DND-41 (cell line): ENCODE measurements at regions not wholly inside any gene's neighbourhood (a gene's known extent, or its start where the extent isn't known, plus 50 kb on each side); places are given as distances from the start of the nearest gene placed in this dataset.

Source experiments
- EZH2 ChIP-seq: IDR thresholded peaks from 3 replicates; pipeline ENCODE4 v1.6.1; 2012; ENCODE audit warnings: borderline replicate concordance, low read depth, mild to moderate bottlenecking, moderate library complexity, low read length, inconsistent platforms; ENCODE audit not compliant: severe bottlenecking
- TF ChIP-seq, protein P1 (sequence below): IDR thresholded peaks from 2 replicates; pipeline ENCODE4 v1.5.1; 2012; ENCODE audit warnings: borderline replicate concordance, low read length, moderate library complexity, mild to moderate bottlenecking; ENCODE audit not compliant: poor library complexity, severe bottlenecking; ENCODE audit errors: extremely low read depth

DNA sequence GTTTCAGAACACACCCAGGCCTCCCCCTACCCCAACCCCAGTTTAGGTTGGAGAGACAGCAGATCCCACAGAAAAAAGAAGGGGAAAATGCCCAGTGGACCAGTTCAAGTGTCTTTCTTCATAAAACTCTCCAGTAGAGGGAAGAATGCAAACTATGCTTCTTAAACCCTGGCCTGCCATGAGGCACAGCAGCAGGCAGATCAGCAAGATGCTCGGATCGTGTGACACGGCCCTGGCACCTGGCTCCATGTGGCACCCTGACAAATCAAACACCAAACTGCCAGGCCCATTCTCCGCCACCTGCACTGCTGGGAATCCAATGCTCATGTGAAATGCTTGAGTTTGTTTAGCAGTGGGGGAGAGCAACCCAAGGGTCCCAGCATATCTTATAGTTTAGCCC, 166.8 kb downstream of the SOX9 start:
- TF ChIP-seq, protein P1, sequence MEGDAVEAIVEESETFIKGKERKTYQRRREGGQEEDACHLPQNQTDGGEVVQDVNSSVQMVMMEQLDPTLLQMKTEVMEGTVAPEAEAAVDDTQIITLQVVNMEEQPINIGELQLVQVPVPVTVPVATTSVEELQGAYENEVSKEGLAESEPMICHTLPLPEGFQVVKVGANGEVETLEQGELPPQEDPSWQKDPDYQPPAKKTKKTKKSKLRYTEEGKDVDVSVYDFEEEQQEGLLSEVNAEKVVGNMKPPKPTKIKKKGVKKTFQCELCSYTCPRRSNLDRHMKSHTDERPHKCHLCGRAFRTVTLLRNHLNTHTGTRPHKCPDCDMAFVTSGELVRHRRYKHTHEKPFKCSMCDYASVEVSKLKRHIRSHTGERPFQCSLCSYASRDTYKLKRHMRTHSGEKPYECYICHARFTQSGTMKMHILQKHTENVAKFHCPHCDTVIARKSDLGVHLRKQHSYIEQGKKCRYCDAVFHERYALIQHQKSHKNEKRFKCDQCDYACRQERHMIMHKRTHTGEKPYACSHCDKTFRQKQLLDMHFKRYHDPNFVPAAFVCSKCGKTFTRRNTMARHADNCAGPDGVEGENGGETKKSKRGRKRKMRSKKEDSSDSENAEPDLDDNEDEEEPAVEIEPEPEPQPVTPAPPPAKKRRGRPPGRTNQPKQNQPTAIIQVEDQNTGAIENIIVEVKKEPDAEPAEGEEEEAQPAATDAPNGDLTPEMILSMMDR: no peak
- no peak for TF ChIP-seq EZH2
